Right cardiac atrium (tissue), 5 donors: ENCODE measurements at regions not wholly inside any gene's neighbourhood (a gene's known extent, or its start where the extent isn't known, plus 50 kb on each side); places are given as distances from the start of the nearest gene placed in this dataset.
"Not testable (repeated sequence)": the region's sequence is repeated elsewhere in the genome, so short reads cannot be mapped to it uniquely, and the experiment has no call there.

Experiments used
- ATAC-seq, 2 donors: fragments of 200-7000 bp; cut with Tn5 transposase; one replicate each; pipeline versions ENCODE4 v1.8.0 to v1.9.1; 2020; ENCODE audit warnings: moderate library complexity in 2 of 2, mild to moderate bottlenecking in 1 of 2
- DNase-seq, 3 donors: peaks; one replicate each; pipeline ENCODE4 v3.0.0-alpha.2; 2020
- H3K27ac ChIP-seq: one replicate; pipeline ENCODE4 v1.5.1; 2013; ENCODE audit warnings: mild to moderate bottlenecking, low read length, control low read depth, moderate library complexity
- H3K27me3 ChIP-seq: one replicate; pipeline ENCODE4 v1.6.1; 2013; ENCODE audit not compliant: control insufficient read depth, insufficient read depth
- H3K4me1 ChIP-seq: one replicate; pipeline ENCODE4 v1.6.1; 2013; ENCODE audit warnings: low read length; ENCODE audit not compliant: control insufficient read depth, insufficient read depth
- H3K4me3 ChIP-seq: one replicate; pipeline ENCODE4 v1.5.1; 2013; ENCODE audit warnings: low read length, control low read depth
- H3K9me3 ChIP-seq: one replicate; pipeline ENCODE4 v1.6.1; 2013; ENCODE audit warnings: low read length; ENCODE audit not compliant: control insufficient read depth
- WGBS: extraction: QIAGEN DNeasy Blood & Tissue Kit; methylation state at CpG from one replicate; pipeline ENCODE4 v1.1.7; 2013; 5-methylcytosine and 5-hydroxymethylcytosine counted together
- intact Hi-C, 4 donors: fragments of 100-400 bp; cut with DNase I; formaldehyde crosslinking; loops; one replicate each; pipeline versions ENCODE4 v1.11.0 to v1.14.0; 2022 to 2023
- donor health status: healthy with polysubstance abuse.
- donor health status: DM: no; HTN: yes; CAD: no.
- donor health status: DM: no; HTN: no; CAD: no.
- donor health status: DM: no; HTN: yes; CAD: no; lungs with severe emphysema.
- donor health status: DM: yes; HTN: yes; CAD: no.

DNA sequence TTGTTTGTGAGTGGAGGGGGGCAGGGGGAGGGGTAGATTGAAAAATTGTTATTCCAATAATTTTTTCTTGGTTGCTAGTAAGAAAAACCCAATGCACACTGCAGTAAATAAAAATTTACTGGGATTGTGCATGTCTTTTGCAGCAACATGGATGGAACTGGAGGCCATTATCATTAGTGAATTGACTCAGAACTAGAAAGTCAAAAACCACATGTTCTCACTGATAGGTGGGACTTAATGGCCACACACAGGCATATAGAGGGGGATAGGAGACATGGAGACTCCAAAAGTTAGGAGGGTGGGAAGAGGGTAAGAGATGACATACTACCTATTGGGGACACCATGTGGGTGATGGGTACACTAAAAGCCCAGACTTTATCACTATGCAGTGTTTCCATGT is 67.2 kb downstream of the BUB3 start:
- no peak overlapping the region for H3K27ac ChIP-seq
- H3K4me3 ChIP-seq = no peak overlapping the region
- no peaks in the 10 kb centered on the region for H3K9me3 ChIP-seq
- ATAC-seq (no peak), DNase-seq (no peak)
- intact Hi-C loops = no loop called here
- no peaks in the 10 kb centered on the region for H3K27me3 ChIP-seq
- no peaks in the 10 kb centered on the region for H3K4me1 ChIP-seq

DNA sequence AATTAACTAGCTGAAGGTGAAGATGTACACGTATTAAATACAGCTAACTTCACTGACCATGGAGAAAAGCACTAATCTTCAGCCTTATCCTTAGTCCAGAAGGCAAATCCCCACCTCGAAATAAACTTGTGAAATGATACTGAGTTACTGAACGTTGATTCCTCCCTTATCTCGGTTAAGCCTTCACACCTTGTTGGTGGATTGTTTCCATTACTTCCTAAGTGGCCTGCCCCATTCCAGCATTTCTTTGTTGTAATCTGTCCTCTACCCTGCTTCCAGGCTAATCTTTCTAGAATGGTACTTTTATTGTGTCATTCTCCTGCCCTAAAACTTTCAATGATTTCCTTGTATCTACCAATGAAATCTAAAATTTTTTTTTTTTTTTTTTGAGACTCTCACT is 68.6 kb downstream of the BUB3 start:
- no peak for ATAC-seq

DNA sequence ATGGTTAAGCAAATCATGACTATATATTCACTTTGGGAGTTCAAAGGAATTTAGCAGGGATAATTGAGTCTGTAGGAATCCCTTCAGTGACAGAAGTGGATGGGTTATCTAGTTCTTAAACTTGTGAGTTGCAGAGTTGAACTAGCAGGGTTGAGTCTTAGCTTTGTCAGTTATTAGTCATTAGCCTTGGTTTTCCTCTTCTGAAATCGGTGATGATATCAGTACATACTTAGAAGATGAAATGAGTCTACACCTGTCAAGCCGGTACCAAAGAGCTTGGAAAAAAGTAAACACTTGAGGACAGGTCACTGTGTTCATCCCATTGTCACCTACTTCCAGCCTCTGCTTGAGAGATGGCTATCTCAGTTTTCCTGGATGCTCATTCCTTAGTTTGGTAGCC is 73.5 kb downstream of the BUB3 start:
- ATAC-seq (no peak), DNase-seq (no peak)
- H3K27me3 ChIP-seq = no peaks in the 10 kb centered on the region
- H3K4me3 ChIP-seq = no peak overlapping the region
- intact Hi-C loops = no loop called here
- H3K4me1 ChIP-seq = no peaks in the 10 kb centered on the region
- H3K9me3 ChIP-seq = no peaks in the 10 kb centered on the region
- WGBS = 90% methylated on average over 2 of the region's 2 CpGs
- H3K27ac ChIP-seq = no peak overlapping the region

More for the DNA sequence above, 68.6 kb downstream of the BUB3 start:
- H3K4me3 ChIP-seq = no peak overlapping the region
- H3K27me3 ChIP-seq = no peaks in the 10 kb centered on the region
- no peaks in the 10 kb centered on the region for H3K4me1 ChIP-seq
- intact Hi-C loops = no loop called here
- no peak for DNase-seq
- no peak overlapping the region for H3K27ac ChIP-seq
- 49% methylated on average over 4 of the region's 4 CpGs for WGBS
- H3K9me3 ChIP-seq = no peaks in the 10 kb centered on the region

DNA sequence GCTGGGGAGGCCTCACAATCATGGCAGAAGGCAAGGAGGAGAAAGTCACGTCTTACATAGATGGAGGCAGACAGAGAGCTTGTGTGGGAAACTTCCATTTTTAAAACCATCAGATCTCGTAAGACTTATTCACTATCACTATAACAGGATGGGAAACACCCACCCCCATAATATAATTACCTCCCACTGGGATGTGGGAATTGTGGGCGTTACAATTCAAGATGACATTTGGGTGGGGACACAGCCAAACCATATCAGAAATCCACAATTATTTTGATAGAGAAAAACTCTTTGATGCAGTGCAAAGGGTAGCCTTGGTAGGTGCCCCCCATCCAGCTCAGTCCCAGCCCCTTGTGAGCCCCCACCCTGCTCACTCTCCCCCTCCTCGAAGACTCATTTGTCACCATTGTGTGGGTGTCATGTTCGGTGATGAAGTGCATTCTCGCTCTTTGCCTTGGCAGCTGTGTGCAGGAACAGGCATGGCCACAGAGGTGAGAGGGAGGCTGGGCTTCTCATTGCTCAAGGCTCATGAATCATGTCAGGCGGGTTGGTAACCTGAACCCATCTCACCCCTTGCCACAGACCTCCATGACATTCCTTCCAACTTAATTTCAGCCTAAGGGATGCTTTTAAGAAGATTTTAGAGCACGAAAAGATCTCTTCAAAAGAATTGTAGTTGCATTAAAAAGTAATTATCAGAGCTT is 75.9 kb downstream of the BUB3 start:
- Histone ChIP-seq H3K4me3 (no peak overlapping the region), H3K27me3 (no peaks in the 10 kb centered on the region), H3K27ac (no peak overlapping the region), H3K9me3 (no peaks in the 10 kb centered on the region), H3K4me1 (no peaks in the 10 kb centered on the region)
- intact Hi-C loops = no loop called here
- 88% methylated on average over 8 of the region's 8 CpGs for WGBS
- no peak for ATAC-seq
- no peak for DNase-seq

DNA sequence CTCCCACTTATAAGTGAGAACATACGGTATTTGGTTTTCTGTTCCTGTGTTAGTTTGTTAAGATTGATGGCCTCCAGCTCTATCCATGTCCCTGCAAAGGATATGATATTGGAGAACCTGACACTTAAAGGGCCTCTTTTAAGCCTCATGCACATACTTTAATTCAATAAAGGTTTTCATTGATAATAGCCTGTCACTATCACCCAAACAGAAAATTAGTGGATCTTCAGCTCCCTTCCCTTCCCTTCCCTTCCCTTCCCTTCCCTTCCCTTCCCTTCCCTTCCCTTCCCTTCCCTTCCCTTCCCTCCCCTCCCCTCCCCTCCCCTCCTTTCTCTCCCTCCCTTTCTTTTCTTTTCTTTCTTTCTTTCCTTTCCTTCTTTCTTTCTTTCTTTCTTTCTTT is 78.7 kb downstream of the BUB3 start:
- intact Hi-C loops, H3K27me3 ChIP-seq, ATAC-seq, H3K27ac ChIP-seq, H3K9me3 ChIP-seq, DNase-seq, H3K4me3 ChIP-seq, H3K4me1 ChIP-seq: not testable (repeated sequence)
- WGBS = 93% methylated on average over 1 of the region's 1 CpG

DNA sequence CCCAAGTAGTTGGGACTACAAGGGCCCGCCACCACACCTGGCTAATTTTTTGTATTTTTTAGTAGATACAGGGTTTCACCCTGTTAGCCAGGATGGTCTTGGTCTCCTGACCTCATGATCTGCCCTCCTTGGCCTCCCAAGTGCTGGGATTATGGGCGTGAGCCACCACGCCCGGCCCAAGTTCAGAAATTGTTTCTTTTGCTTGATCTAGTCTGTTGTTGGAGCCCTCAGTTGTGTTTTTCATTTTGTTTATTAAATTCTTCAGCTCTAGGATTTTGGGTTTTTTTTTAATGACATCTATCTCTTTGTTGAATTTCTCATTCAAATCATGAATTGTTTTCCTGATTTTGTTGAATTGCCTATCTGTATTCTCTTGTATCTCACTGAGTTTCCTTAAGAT is 80.8 kb downstream of the BUB3 start:
- intact Hi-C loops, H3K27me3 ChIP-seq, H3K4me3 ChIP-seq, DNase-seq, H3K27ac ChIP-seq, ATAC-seq, H3K9me3 ChIP-seq, H3K4me1 ChIP-seq: not testable (repeated sequence)
- 96% methylated on average over 4 of the region's 4 CpGs for WGBS

DNA sequence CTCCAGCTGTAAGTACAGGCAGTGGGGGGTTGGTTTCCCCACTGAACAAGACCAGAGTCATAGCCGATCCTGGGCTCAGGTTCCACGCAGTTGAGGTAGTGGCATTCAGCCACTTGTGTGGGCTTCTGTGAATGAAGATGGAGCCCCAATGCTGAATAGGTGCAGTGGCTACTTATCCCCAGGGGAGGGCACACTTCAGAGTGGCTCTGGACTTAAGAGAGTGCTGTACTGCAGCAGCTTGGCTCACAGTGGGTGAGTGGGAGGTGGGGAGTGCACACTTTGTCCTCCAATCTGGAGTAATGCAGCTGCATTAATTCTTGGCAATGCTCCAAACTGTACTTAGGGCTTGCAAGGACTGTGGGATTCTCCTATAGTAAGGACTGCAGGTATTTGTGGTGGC is 81.9 kb downstream of the BUB3 start:
- no peaks in the 10 kb centered on the region for H3K4me1 ChIP-seq
- no peak overlapping the region for H3K4me3 ChIP-seq
- 93% methylated on average over 2 of the region's 2 CpGs for WGBS
- H3K27ac ChIP-seq = no peak overlapping the region
- DNase-seq (no peak), ATAC-seq (no peak)
- H3K27me3 ChIP-seq = no peaks in the 10 kb centered on the region
- no peaks in the 10 kb centered on the region for H3K9me3 ChIP-seq
- intact Hi-C loops = no loop called here

DNA sequence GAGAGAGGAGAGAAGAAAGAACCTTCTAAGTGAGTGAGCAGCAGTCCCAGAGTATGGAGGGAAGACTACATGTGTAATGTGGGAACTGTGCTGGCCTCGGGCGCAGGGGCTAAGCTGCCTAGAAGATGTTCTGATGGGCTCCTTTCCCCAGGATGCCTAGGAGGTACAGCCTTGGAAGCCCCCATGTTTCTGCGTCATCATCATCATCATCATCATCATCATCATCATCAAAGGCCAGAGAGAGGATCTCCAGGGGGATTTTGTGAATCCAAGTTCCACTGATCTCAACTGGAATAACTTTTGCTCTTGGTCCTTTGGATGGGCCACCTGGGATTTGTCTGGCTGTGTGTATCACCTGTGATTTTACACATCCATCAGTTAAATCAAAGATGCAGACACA is 86.0 kb downstream of the BUB3 start:
- 94% methylated on average over 3 of the region's 3 CpGs for WGBS

DNA sequence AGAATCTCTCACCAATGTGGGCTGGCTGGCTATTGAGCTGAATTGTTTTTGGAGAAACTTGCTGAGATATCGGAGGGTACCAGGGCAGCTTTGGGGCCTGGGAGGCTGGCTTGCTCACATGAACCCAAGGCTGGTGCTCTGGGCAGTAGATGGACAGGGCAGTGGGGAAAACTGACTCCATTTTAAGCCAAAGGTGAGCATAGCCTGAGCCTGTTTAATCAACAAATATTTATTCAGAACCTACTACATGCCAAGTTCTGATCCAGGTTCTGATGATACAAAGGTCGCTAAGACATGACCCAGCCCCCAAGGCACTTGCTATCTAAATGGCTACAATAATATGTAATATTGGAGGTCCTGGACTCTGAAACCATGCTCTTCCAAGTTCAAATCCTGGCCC is 86.6 kb downstream of the BUB3 start:
- DNase-seq = no peak
- no peaks in the 10 kb centered on the region for H3K9me3 ChIP-seq
- intact Hi-C loops = no loop called here
- WGBS = 75% methylated on average over 2 of the region's 2 CpGs
- no peaks in the 10 kb centered on the region for H3K27me3 ChIP-seq
- no peak overlapping the region for H3K4me3 ChIP-seq
- no peak overlapping the region for H3K27ac ChIP-seq
- ATAC-seq = no peak
- no peaks in the 10 kb centered on the region for H3K4me1 ChIP-seq

More for the DNA sequence above, 86.0 kb downstream of the BUB3 start:
- ATAC-seq (no peak), DNase-seq (no peak)
- H3K27ac ChIP-seq = no peak overlapping the region
- intact Hi-C loops = no loop called here
- H3K27me3 ChIP-seq = no peaks in the 10 kb centered on the region
- H3K4me3 ChIP-seq = no peak overlapping the region
- H3K9me3 ChIP-seq = no peaks in the 10 kb centered on the region
- H3K4me1 ChIP-seq = no peaks in the 10 kb centered on the region

DNA sequence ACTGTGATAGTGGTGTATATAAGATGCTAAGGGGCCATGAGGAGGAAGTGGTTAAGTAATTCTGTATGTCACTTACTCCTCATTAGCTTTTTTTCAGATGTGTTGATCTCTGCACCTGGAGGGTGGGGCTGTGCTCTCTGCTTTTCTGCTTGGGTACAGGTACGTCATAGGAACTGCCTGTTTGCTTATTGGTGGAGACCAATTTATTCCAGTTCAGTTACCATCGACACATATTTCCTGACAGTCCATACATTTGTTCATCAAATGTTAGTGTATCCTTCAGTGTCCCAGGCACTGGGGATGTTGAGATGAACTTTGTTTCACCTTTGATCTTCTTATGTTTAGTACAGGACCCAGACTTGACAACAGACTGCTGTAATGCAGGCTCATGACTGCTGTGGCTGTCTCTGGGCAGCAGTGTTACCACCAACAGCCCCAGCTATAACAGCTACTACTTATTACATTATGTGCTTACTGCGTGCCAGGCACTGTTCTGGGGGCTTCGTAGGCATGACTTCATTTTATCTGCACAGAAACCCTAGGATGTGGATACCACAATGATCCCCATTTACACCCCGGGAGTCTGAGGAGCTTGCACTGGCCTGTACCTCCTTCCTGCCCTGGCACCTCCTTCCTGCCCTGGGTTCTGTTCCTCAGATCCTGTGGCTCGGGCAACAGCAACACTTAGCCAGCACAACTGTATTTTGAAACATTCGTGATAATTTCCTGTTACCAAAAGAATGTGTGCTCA is 87.4 kb downstream of the BUB3 start:
- H3K4me3 ChIP-seq = no peak overlapping the region
- ATAC-seq (no peak), DNase-seq (no peak)
- no peaks in the 10 kb centered on the region for H3K9me3 ChIP-seq
- no peaks in the 10 kb centered on the region for H3K4me1 ChIP-seq
- 62% methylated on average over 7 of the region's 7 CpGs for WGBS
- no peaks in the 10 kb centered on the region for H3K27me3 ChIP-seq
- intact Hi-C loops = no loop called here
- H3K27ac ChIP-seq = no peak overlapping the region

DNA sequence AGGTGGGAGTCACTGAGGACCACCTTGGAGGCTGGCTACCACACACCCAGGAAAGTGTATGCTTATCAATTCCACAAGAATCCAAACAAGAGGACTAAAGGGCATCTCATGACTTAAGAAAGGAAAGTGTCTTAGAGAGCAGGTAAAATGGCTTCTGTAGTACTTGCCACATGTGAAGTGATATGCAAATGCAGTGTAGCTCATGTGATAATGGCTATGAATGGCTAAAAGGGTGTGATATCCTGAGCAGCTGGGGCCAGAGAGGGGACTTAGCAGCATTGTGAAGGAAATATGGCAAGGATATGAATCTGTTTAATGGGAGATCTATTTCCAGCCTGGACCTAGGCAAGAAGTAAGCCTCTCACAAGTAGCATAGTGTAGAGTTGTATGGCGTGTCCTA is 90.5 kb downstream of the BUB3 start:
- 91% methylated on average over 1 of the region's 1 CpG for WGBS
- intact Hi-C loops = no loop called here
- DNase-seq = no peak
- no peaks in the 10 kb centered on the region for H3K27me3 ChIP-seq
- no peak overlapping the region for H3K4me3 ChIP-seq
- H3K4me1 ChIP-seq = no peaks in the 10 kb centered on the region
- no peaks in the 10 kb centered on the region for H3K9me3 ChIP-seq
- H3K27ac ChIP-seq = no peak overlapping the region
- no peak for ATAC-seq
